HG02642 (cell line): ENCODE measurements at regions not wholly inside any gene's neighbourhood (a gene's known extent, or its start where the extent isn't known, plus 50 kb on each side); places are given as distances from the start of the nearest gene placed in this dataset.

ENCODE experiments used
- ATAC-seq: cut with Tn5 transposase; IDR thresholded peaks from one replicate; pipeline ENCODE4 v1.9.1; 2021; ENCODE audit warnings: mild to moderate bottlenecking; ENCODE audit not compliant: unreplicated experiment, poor library complexity

DNA sequence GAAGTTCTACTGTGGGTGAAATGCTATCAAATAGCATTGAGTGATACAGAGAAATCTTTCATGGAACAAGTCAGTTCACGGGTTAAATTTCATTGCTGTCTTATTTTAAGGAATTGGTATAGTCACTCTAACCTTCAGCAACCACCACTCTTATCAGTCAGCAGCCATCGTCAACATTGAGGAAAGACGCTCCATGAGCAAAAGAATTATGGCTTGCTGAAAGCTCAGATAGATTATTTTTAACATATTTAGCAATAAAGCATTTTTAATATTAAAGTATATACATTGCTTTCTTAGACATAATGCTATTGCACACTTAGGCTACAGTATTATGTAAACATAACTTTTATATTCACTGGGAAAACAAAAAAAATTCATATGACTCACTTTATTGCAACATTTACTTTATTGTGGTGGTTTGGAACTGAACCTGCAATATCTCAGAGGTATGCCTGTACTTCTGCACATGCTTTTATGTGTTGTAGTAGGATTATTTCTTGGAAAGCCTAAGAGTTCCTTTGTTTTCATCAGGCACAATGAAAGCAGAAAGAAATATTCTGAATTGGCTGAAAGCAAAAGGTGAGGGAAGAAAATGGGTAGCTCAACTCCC, 586.7 kb downstream of the GBA3 start:
- no peak for ATAC-seq

GRCh38 chr4:23278845-23279244, 586.1 kb downstream of the GBA3 start:
- ATAC-seq, result no peak

- no peak for ATAC-seq
These were observed 583.3 kb downstream of the GBA3 start for GRCh38 chr4:23276076-23276475.

- ATAC-seq, result no peak
These were observed 576.8 kb downstream of the GBA3 start for GRCh38 chr4:23269566-23269965.

GRCh38 chr4:23268072-23268771, 575.5 kb downstream of the GBA3 start:
- ATAC-seq, result no peak

DNA sequence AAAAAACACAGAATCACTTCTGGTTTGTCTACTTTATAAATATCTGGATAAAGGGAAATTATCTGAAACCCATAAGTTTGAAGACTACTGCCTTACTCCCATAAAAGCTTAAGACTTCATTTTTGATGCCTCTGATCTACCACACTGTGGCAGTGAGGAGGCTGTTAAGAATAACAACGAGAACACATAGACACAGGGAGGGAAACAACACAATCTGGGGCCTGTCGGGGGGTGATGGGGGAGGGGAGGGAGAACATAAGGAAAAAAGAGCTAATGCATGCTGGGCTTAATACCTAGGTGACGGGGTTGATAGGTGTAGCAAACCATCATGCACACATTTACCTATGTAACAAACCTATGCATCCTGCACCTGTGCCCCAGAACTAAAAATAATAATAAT, 573.7 kb downstream of the GBA3 start:
- no peak for ATAC-seq

DNA sequence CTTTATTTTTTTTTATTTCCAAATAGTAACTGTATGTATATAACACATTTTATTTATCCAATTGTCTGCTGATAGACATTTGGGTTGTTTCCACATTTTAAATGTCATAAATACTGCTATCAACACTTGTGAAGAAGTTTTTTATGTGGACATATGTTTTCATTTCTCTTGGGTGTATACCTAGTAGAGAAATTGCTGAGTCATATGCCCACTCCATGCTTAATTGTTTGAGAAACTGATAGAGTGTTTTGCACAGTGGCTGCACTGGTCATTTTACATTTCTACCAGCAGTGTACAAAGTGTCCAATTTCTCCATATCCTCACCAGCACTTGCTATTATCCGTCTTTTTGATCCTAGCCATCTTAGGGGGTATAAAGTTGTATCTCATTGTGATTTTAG, 567.8 kb downstream of the GBA3 start:
- no peak for ATAC-seq

- ATAC-seq, result no peak
These were observed 552.6 kb downstream of the GBA3 start for GRCh38 chr4:23245203-23245832.

DNA sequence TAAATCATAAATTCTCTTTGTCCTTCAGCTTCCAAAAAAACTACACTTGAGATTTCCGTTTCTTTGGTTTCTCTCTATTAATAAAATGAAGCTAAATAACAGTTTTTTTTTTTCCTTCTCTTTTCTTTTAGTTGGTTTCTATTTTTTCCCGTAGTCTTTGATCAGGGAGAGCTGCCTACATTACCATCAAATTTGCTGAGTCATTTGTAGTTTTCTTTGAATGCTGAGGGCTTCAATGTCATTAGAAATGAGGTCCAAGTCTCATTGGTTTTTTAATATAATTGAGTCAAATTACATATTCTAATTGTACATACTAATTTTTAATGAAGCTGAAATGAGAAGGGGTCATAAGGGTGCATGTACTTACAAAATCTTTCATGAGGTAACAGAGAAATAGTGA, 550.2 kb downstream of the GBA3 start:
- no peak for ATAC-seq

- no peak for ATAC-seq
These were observed 548.7 kb downstream of the GBA3 start for GRCh38 chr4:23241408-23241807.

- no peak for ATAC-seq
These were observed 546.1 kb downstream of the GBA3 start for GRCh38 chr4:23238848-23239247.

DNA sequence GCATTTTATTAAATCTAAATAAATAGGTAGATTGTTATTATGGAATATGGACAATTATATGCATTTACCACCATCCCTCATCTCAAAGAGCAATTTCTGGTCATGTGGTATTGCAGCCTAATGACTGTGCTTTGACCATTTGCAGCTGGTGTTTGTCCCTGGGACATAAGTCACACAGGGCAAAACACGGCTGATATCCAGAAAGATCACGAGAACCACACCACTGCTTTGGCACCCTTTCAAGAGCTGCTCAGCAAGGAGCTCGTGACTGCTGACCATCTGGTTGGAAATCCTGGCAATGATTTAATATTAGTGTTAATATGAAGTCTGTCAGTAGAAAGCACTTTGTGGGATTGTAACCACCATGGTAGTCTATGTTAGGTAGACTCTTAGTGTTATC, 545.0 kb downstream of the GBA3 start:
- ATAC-seq, result no peak

DNA sequence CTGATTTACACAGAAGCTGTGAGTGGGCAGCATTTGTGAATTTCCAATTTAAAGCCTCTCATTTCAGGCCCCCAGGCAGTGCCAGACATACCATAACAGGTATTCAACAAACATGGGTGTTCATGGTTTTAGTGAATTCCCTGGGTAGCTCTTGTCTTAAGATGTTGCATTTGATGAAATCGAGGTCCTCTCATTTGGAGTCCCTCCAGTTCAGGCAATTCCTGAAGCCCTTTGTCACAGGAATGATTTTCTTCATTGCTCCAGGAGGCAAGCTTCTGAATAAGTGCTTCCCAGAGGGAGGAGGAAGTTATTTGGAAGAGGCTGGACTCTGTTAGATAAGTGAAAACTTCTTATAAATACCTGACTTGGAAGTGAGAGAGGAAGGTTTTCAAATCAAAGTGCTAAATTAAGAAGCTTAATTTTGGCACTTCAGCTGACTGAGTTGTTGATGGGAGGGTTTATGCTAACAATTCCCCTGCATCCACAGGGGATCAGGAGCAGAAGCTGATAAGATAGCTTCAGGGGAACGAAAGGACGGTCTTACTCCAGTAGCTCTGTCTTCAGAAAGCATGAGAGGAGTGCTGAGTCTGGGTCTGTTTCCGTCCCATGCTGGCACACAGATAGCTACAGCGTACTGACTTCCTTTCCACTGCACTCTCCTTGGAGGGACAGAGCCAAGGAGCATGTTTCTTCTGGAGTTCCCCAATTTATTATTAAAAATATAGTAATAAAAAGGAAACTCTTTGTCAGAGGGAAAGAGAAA, 543.1 kb downstream of the GBA3 start:
- no peak for ATAC-seq

DNA sequence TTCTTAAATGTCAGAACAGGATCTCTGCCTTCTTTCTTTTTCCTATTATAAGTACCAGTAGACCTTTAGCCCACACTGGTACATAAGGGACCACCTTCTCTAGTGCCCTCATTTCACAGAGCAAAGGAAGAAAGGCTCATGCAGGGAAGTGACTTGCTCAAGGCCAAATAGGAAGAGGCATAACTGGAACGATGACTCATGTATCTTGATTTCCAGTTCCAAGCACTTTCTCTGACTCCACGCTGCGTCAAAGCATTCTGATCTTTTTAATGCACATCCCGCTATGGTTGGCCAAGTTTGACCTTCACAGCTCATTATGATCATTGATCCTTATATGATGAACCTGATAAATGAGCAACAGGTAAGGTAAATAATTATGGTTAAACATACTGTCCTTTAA, 542.0 kb downstream of the GBA3 start:
- ATAC-seq, result no peak

DNA sequence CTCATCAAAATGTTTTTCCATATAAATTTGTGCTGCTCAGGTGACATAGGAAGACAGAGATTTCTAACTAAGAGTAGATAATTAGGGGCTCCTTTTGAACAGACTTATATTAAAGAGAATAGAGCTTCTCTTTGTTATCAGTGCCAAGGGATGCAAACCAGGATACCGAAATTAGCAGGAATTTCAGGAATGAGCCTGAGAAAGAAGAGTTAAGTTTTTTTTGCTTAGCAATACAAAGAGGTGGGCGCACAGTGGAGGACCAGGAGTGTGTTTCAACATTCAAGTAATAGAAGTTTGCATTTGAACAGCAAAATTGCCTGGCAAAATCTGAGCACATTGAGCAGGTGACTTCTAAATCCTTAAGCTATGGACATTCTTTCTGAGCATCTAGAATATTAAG, 541.3 kb downstream of the GBA3 start:
- no peak for ATAC-seq

- ATAC-seq, result no peak
These were observed 540.9 kb downstream of the GBA3 start for GRCh38 chr4:23233596-23233995.

DNA sequence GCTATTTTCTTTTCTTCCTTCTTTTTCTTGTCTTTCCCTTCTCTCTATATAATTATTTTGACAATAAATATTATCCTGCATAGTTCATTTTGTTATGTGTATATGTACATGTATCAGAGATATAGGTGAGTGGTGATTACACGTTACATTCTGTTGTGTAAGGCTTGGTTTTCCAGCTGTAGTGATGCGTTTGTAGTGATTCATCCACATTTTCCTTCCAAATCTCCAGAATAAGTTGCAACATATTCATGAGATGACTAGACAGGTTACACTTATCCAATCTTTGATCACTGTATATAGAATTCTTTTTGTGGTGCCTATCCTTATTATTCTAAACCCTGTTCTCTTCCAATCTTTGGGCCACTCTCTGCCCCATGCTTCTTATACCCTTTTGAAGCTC, 540.2 kb downstream of the GBA3 start:
- no peak for ATAC-seq

GRCh38 chr4:23225564-23225963, 532.8 kb downstream of the GBA3 start:
- ATAC-seq, result no peak

- no peak for ATAC-seq
These were observed 532.1 kb downstream of the GBA3 start for GRCh38 chr4:23224684-23225420.

- no peak for ATAC-seq
These were observed 528.2 kb downstream of the GBA3 start for GRCh38 chr4:23220911-23221310.
